ENCODE measurements at regions not wholly inside any gene's neighbourhood (a gene's known extent, or its start where the extent isn't known, plus 50 kb on each side); places are given as distances from the start of the nearest gene placed in this dataset.
"Not testable (repeated sequence)": the region's sequence is repeated elsewhere in the genome, so short reads cannot be mapped to it uniquely, and the experiment has no call there.

GRCh38 chr20:29031262-29031982, 2226.0 kb upstream of the DEFB115 start:
- H3K27ac ChIP-seq; H3K4me1 ChIP-seq; H3K4me2 ChIP-seq (ENCODE audit: low read length); H3K36me3 ChIP-seq (ENCODE audit: control insufficient read depth, insufficient read depth, low read length); H3K27me3 ChIP-seq (ENCODE audit: control insufficient read depth, insufficient read depth, low read length); H2AFZ ChIP-seq; H3K9ac ChIP-seq; H3K9me3 ChIP-seq (ENCODE audit: control insufficient read depth, low read length); H3K4me3 ChIP-seq (ENCODE audit: low read depth, low read length); H3K79me2 ChIP-seq: not testable (repeated sequence)

- not testable (repeated sequence) for H3K27me3 ChIP-seq (ENCODE audit: control insufficient read depth, insufficient read depth, low read length); H3K9me3 ChIP-seq (ENCODE audit: control insufficient read depth, low read length); H3K4me3 ChIP-seq (ENCODE audit: low read depth, low read length); H3K9ac ChIP-seq; H3K27ac ChIP-seq; H3K36me3 ChIP-seq (ENCODE audit: control insufficient read depth, insufficient read depth, low read length); H3K4me1 ChIP-seq; H3K79me2 ChIP-seq; H2AFZ ChIP-seq; H3K4me2 ChIP-seq (ENCODE audit: low read length)
Observed at GRCh38 chr20:29044239-29044638, 2213.2 kb upstream of the DEFB115 start.

- not testable (repeated sequence) for H3K9me3 ChIP-seq (ENCODE audit: control insufficient read depth, low read length); H3K27me3 ChIP-seq (ENCODE audit: control insufficient read depth, insufficient read depth, low read length); H3K4me2 ChIP-seq (ENCODE audit: low read length); H3K4me3 ChIP-seq (ENCODE audit: low read depth, low read length); H3K9ac ChIP-seq; H3K4me1 ChIP-seq; H3K27ac ChIP-seq; H3K79me2 ChIP-seq; H3K36me3 ChIP-seq (ENCODE audit: control insufficient read depth, insufficient read depth, low read length); H2AFZ ChIP-seq
Observed at GRCh38 chr20:29050008-29050606, 2207.4 kb upstream of the DEFB115 start.

- not testable (repeated sequence) for H3K27ac ChIP-seq; H3K4me2 ChIP-seq (ENCODE audit: low read length); H3K4me3 ChIP-seq (ENCODE audit: low read depth, low read length); H2AFZ ChIP-seq; H3K9me3 ChIP-seq (ENCODE audit: control insufficient read depth, low read length); H3K36me3 ChIP-seq (ENCODE audit: control insufficient read depth, insufficient read depth, low read length); H3K4me1 ChIP-seq; H3K27me3 ChIP-seq (ENCODE audit: control insufficient read depth, insufficient read depth, low read length); H3K79me2 ChIP-seq; H3K9ac ChIP-seq
Observed at GRCh38 chr20:29057866-29058484, 2199.5 kb upstream of the DEFB115 start.

GRCh38 chr20:29062451-29062850, 2195.0 kb upstream of the DEFB115 start:
- not testable (repeated sequence) for H3K36me3 ChIP-seq (ENCODE audit: control insufficient read depth, insufficient read depth, low read length); H3K9me3 ChIP-seq (ENCODE audit: control insufficient read depth, low read length); H3K27me3 ChIP-seq (ENCODE audit: control insufficient read depth, insufficient read depth, low read length); H2AFZ ChIP-seq; H3K4me3 ChIP-seq (ENCODE audit: low read depth, low read length); H3K4me2 ChIP-seq (ENCODE audit: low read length); H3K4me1 ChIP-seq; H3K27ac ChIP-seq; H3K9ac ChIP-seq; H3K79me2 ChIP-seq

GRCh38 chr20:29066341-29066740, 2191.1 kb upstream of the DEFB115 start:
- H3K27ac ChIP-seq; H3K9ac ChIP-seq; H3K9me3 ChIP-seq (ENCODE audit: control insufficient read depth, low read length); H3K79me2 ChIP-seq; H2AFZ ChIP-seq; H3K4me2 ChIP-seq (ENCODE audit: low read length); H3K4me1 ChIP-seq; H3K27me3 ChIP-seq (ENCODE audit: control insufficient read depth, insufficient read depth, low read length); H3K36me3 ChIP-seq (ENCODE audit: control insufficient read depth, insufficient read depth, low read length); H3K4me3 ChIP-seq (ENCODE audit: low read depth, low read length): not testable (repeated sequence)

- not testable (repeated sequence) for H3K9me3 ChIP-seq (ENCODE audit: control insufficient read depth, low read length); H3K36me3 ChIP-seq (ENCODE audit: control insufficient read depth, insufficient read depth, low read length); H3K9ac ChIP-seq; H3K27me3 ChIP-seq (ENCODE audit: control insufficient read depth, insufficient read depth, low read length); H3K4me2 ChIP-seq (ENCODE audit: low read length); H2AFZ ChIP-seq; H3K4me1 ChIP-seq; H3K79me2 ChIP-seq; H3K27ac ChIP-seq; H3K4me3 ChIP-seq (ENCODE audit: low read depth, low read length)
Observed at GRCh38 chr20:29073640-29074039, 2183.8 kb upstream of the DEFB115 start.

Data from parathyroid adenoma (tissue), 2 donors.